Caco-2 (cell line): ENCODE measurements at regions not wholly inside any gene's neighbourhood (a gene's known extent, or its start where the extent isn't known, plus 50 kb on each side); places are given as distances from the start of the nearest gene placed in this dataset.

Experiments
- BruUV-seq: library from RNA; stranded (reverse); fragments of 400-500 nt; replicated peaks from 2 replicates; lab custom pipeline; 2021; lab: Mats Ljungman, UMichigan
- CTCF ChIA-PET: fragments of 300-600 bp; sonication (Branson Sonifier 250); formaldehyde crosslinking; loops from one replicate; lab custom pipeline; 2022; ENCODE audit warnings: antibody characterized with exemption; lab: Charles Lee
- POLR2A ChIA-PET: fragments of 300-600 bp; sonication (Branson Sonifier 250); formaldehyde crosslinking; loops from one replicate; lab custom pipeline; 2022; ENCODE audit warnings: antibody characterized with exemption; lab: Charles Lee
- DNase-seq, 2 experiments: peaks; one replicate each; pipeline versions ENCODE4 v3.0.0 to v3.0.0-alpha.2; 2020 to 2022
- H3K27me3 ChIP-seq: replicated peaks from 2 replicates; pipeline ENCODE4 v1.6.0; 2011; ENCODE audit warnings: low read length; ENCODE audit not compliant: control insufficient read depth, insufficient read depth
- H3K36me3 ChIP-seq: 2 replicates; pipeline ENCODE4 v1.5.1; 2011; ENCODE audit warnings: low read length; ENCODE audit not compliant: control insufficient read depth, insufficient read depth
- H3K4me1 ChIP-seq: fragments of 250-450 bp; sonication (Bioruptor Pico); 2 replicates; pipeline ENCODE4 v1.5.1; 2020; ENCODE audit warnings: mild to moderate bottlenecking
- H3K4me3 ChIP-seq: 2 replicates; pipeline ENCODE4 v1.5.1; 2011; ENCODE audit warnings: low read depth, mild to moderate bottlenecking, control low read depth, low read length
- H3K9me3 ChIP-seq: fragments of 250-450 bp; sonication (Bioruptor Pico); 2 replicates; pipeline ENCODE4 v1.5.1; 2020; ENCODE audit warnings: mild to moderate bottlenecking, moderate library complexity
- H3K27ac Mint-ChIP-seq: one replicate; pipeline ENCODE4 v1.8.0; 2022; ENCODE audit warnings: mixed read lengths; ENCODE audit not compliant: unreplicated experiment
- H3K27me3 Mint-ChIP-seq: one replicate; pipeline ENCODE4 v1.8.0; 2022; ENCODE audit warnings: mixed read lengths; ENCODE audit not compliant: insufficient read depth, unreplicated experiment
- H3K36me3 Mint-ChIP-seq: one replicate; pipeline ENCODE4 v1.8.0; 2022; ENCODE audit warnings: mild to moderate bottlenecking, mixed read lengths; ENCODE audit not compliant: insufficient read depth, unreplicated experiment
- H3K4me1 Mint-ChIP-seq: one replicate; pipeline ENCODE4 v1.8.0; 2022; ENCODE audit warnings: low read depth, mixed read lengths; ENCODE audit not compliant: unreplicated experiment
- H3K4me3 Mint-ChIP-seq: one replicate; pipeline ENCODE4 v1.8.0; 2022; ENCODE audit warnings: mild to moderate bottlenecking, moderate library complexity, mixed read lengths; ENCODE audit not compliant: unreplicated experiment
- H3K9me3 Mint-ChIP-seq: one replicate; pipeline ENCODE4 v1.8.0; 2022; ENCODE audit warnings: mixed read lengths; ENCODE audit not compliant: unreplicated experiment
- intact Hi-C: fragments of 100-400 bp; cut with micrococcal nuclease; formaldehyde crosslinking; loops from one replicate; pipeline ENCODE4 v1.10.0; 2022; ENCODE audit not compliant: unreplicated experiment
- TF ChIP-seq, protein P1 (sequence below), 2 experiments: fragments of 200-600 bp in 1 of 2; IDR thresholded peaks; 1 replicate in 1 of 2; 2 replicates in 1 of 2; pipeline versions ENCODE4 v1.5.1 to v1.8.0; 2011 to 2022; ENCODE audit warnings: antibody characterized with exemption in 1 of 2, control low read depth in 1 of 2, inconsistent platforms in 1 of 2, low read depth in 1 of 2, low read length in 1 of 2, mild to moderate bottlenecking in 1 of 2, moderate library complexity in 1 of 2; ENCODE audit not compliant: insufficient read depth in 1 of 2, severe bottlenecking in 1 of 2, unreplicated experiment in 1 of 2

DNA sequence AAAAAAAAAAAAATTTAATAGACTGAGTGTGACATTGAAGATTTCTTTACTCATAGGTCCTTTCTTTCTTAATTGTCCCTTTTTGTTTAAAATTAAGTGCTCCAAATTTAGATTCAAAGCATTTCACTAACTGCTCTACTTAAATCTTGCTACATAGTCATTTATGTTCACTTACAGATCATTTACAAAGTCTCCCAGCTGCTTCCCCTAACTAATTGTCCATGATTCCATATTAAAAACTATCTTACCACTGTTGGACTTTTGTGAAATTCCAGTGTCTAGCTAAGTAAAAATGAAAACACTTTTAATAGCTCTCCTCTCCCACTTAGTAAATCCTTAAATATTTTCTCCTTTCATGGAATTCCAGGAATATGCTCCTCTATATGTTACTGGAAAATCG is 850.5 kb downstream of the NR2F1-AS1 start:
- no peaks in the 10 kb centered on the region for H3K36me3 ChIP-seq
- BruUV-seq = no TSS peak
- POLR2A ChIA-PET = no interaction called here
- no peak for DNase-seq
- Mint-ChIP-seq H3K36me3 (no peaks in the 10 kb centered on the region), H3K9me3 (no peaks in the 10 kb centered on the region), H3K4me3 (no peak overlapping the region), H3K4me1 (no peaks in the 10 kb centered on the region), H3K27me3 (no peaks in the 10 kb centered on the region), H3K27ac (no peak overlapping the region)
- H3K27me3 ChIP-seq = no peaks in the 10 kb centered on the region
- TF ChIP-seq, protein P1, sequence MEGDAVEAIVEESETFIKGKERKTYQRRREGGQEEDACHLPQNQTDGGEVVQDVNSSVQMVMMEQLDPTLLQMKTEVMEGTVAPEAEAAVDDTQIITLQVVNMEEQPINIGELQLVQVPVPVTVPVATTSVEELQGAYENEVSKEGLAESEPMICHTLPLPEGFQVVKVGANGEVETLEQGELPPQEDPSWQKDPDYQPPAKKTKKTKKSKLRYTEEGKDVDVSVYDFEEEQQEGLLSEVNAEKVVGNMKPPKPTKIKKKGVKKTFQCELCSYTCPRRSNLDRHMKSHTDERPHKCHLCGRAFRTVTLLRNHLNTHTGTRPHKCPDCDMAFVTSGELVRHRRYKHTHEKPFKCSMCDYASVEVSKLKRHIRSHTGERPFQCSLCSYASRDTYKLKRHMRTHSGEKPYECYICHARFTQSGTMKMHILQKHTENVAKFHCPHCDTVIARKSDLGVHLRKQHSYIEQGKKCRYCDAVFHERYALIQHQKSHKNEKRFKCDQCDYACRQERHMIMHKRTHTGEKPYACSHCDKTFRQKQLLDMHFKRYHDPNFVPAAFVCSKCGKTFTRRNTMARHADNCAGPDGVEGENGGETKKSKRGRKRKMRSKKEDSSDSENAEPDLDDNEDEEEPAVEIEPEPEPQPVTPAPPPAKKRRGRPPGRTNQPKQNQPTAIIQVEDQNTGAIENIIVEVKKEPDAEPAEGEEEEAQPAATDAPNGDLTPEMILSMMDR (IDR thresholded peaks at IDR 0.05; ENCODE audit: insufficient read depth in 1 of 2, low read depth in 1 of 2, low read length in 1 of 2, severe bottlenecking in 1 of 2, unreplicated experiment in 1 of 2) = no peak
- CTCF ChIA-PET = no interaction called here
- no peaks in the 10 kb centered on the region; the same call in 1 of the 2 replicates for H3K9me3 ChIP-seq
- intact Hi-C loops = no loop called here
- no peak overlapping the region for H3K4me3 ChIP-seq
- no peaks in the 10 kb centered on the region for H3K4me1 ChIP-seq

DNA sequence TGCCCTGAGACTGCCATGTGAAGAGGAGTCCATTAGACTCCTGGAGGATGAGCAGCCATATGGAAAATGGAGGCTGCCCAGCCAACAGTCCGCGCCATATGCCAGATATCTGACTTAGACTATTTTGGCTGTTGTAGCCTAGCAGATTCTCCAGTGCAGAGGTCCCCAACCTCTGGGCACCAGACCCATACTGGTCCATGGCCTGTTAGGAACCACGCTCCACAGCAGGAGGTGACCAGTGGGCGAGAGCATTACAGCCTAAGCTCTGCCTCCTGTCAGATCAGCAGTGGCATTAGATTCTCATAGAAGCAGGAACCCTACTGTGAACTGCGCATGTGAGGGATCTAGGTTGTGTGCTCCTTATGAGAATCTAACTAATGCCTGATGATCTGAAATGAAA is 851.9 kb downstream of the NR2F1-AS1 start:
- CTCF ChIA-PET = no interaction called here
- Mint-ChIP-seq H3K27me3 (no peaks in the 10 kb centered on the region), H3K4me1 (no peaks in the 10 kb centered on the region), H3K36me3 (no peaks in the 10 kb centered on the region), H3K9me3 (no peaks in the 10 kb centered on the region), H3K4me3 (no peak overlapping the region), H3K27ac (no peak overlapping the region)
- no peak for DNase-seq
- no TSS peak for BruUV-seq
- Histone ChIP-seq H3K27me3 (no peaks in the 10 kb centered on the region), H3K4me1 (no peaks in the 10 kb centered on the region), H3K36me3 (no peaks in the 10 kb centered on the region), H3K9me3 (no peaks in the 10 kb centered on the region), H3K4me3 (no peak overlapping the region)
- TF ChIP-seq, protein P1 (IDR thresholded peaks at IDR 0.05; ENCODE audit: insufficient read depth in 1 of 2, low read depth in 1 of 2, low read length in 1 of 2, severe bottlenecking in 1 of 2, unreplicated experiment in 1 of 2) = no peak
- intact Hi-C loops = no loop called here
- POLR2A ChIA-PET = no interaction called here

DNA sequence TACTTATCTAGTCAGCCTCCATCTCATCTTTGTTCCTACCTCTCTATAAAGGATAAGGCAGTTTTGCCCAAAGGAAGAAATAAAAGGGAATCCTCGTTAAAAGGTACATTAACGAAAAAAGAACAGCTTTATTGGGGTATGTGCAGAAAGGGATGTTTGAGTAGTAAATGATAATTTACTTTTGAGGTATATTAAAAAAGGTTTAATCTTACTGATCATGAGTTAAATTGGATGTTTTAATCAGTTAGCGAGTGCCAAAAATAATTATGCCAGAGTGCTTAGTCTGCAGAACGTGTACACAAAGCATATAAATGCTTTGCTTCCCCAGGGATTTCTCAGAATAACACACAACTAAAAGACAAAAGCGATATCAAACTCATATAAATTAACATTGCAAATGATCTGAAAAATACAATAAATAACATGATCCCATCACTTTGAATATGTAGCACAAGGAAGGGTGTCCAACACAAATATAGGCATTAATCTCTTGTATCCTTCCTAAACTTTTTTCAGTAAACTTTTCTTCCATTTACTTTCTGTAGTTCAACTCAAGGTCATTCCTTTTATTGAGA is 865.0 kb downstream of the NR2F1-AS1 start:
- BruUV-seq = no TSS peak
- ChIA-PET POLR2A (no interaction called here), CTCF (no interaction called here)
- H3K36me3 Mint-ChIP-seq = no peaks in the 10 kb centered on the region
- intact Hi-C loops = no loop called here
- DNase-seq = no peak
- H3K9me3 Mint-ChIP-seq = no peaks in the 10 kb centered on the region
- no peaks in the 10 kb centered on the region for H3K27me3 ChIP-seq
- no peaks in the 10 kb centered on the region for H3K36me3 ChIP-seq
- no peak overlapping the region for H3K4me3 Mint-ChIP-seq
- no peak overlapping the region for H3K4me3 ChIP-seq
- TF ChIP-seq, protein P1 (IDR thresholded peaks at IDR 0.05; ENCODE audit: insufficient read depth in 1 of 2, low read depth in 1 of 2, low read length in 1 of 2, severe bottlenecking in 1 of 2, unreplicated experiment in 1 of 2) = no peak
- H3K4me1 ChIP-seq = no peaks in the 10 kb centered on the region
- no peaks in the 10 kb centered on the region for H3K4me1 Mint-ChIP-seq
- no peak overlapping the region for H3K27ac Mint-ChIP-seq
- H3K9me3 ChIP-seq = no peaks in the 10 kb centered on the region
- no peaks in the 10 kb centered on the region for H3K27me3 Mint-ChIP-seq
